ENCODE measurements at regions not wholly inside any gene's neighbourhood (a gene's known extent, or its start where the extent isn't known, plus 50 kb on each side); places are given as distances from the start of the nearest gene placed in this dataset.
"Not testable (repeated sequence)": the region's sequence is repeated elsewhere in the genome, so short reads cannot be mapped to it uniquely, and the experiment has no call there.

DNA sequence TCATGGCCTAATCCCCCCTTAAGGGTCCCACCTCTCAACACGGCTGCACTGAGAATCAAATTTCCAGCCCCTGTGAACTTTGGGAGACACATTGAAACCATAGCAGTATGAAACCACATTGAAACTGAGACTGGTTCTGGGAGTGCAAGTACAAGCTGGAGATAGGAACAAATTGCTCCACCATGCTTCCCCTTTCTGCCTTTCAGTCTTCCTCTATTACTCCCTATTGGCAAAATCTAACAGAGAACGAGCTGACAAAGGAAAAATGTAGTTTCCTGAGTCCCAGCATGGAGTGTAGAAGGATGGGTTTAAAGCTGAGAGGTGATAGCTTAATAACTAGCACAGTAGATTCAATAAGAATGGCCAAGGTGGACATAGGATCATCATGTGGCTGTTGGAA lies 161.7 kb upstream of the RPL34 start:
- no peak for DNase-seq (ENCODE audit: low spot score)

DNA sequence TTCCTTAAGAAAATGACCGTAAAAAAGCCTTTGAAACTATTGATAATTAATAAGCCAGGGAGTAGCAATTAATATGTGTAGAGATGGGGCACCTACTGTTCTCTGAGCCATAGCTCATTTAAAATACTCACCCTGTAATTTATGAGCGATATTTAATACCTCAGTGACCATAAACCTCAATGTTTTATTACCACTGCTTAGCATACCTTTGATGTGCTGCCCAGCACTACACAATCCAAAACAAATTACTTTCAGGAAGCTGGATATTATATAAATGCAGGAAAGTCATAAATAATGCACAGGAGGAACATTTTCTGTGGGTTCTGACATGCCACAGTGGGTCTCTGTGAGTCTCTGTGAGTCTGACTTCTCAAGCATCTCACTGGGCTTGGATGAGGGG lies 166.1 kb upstream of the RPL34 start:
- DNase-seq (ENCODE audit: low spot score) = no peak

DNA sequence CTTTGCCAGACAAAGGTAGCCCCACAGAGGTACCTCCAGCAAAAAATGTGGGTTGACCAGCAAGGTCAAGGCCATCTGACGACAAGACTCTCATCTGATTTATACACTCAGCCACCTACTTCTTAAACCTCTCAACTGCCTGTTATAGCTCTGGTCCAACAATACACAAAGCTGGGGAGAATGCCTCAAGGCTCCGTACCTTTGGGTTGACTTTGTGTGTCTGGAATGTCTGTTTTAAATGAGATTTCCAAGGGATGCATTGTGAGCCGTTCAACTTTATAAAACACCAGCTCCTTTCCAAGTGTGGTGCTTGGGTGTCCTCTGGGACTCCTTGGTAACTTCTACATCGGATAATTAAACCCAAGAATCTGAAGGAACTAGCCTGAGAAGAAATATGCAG lies 167.0 kb upstream of the RPL34 start:
- no peak for DNase-seq (ENCODE audit: low spot score)

DNA sequence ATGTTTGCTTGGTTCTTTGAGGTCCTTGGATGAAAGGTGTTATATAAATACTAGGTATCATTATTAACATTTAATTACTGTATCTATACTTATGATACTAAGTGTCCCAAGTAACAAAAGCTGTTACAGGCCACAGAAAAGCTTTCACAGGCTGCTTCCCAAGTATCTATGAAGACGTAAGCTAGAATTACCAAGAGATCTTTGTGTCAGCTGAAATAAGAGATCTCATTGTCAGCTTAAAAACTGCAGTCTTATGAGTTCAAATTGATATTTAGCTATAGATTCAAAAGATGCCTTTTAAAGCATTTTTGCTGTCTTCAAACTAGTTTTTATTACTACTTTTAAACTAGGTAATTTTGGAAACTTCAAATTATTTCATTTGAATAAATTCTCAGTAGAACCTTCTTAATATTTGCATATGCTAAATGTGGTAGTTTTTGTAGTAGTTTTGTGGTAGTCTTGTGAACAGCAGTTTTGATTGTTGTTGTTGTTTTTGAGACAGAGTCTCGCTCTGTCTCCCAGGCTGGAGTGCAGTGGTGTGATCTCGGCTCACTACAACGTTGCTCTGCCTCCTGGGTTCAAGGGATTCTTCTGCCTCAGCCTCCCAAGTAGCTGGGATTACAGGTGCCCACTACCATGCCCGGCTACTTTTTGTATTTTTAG lies 170.0 kb upstream of the RPL34 start:
- DNase-seq (ENCODE audit: low spot score) = no peak

DNA sequence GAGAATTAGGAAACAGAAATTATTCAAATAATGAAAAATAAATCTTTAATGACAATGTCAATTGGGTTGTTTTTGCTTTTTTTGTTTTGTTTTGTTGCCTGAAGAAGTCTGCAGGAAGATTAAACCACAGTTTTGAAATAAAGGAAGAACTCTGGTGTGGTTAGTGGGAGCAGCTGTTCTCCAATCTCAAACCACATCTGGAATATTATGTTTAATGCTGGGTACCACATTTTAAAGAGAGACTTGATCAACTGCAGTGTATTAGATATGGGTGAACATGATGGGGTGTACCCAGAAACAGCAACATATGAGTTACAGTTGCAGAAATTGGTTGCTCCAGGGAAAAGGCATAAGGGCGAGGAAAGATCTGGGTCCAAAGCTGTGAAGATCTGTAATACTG lies 171.2 kb upstream of the RPL34 start:
- no peak for DNase-seq (ENCODE audit: low spot score)

DNA sequence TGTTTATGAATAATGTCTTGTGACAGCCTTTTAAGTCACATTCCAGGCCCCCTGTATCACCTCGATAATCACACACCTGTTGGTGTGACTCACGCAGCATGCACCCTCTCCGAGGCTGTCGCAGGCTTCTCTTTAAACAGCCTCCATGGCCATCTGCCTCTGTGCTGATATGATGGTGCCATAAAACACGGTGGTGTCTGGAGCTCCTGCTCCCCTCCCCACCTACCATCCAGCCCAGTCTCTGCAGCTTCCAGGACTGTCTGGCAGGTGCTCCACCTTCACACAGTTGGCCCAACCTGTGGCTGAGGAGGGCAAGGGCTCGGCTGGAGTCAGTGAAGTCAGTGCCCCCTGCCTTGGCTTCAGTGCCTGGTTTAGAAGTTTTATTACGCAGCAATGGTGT lies 173.8 kb upstream of the RPL34 start:
- peak; percentile 64 for DNase-seq (ENCODE audit: low spot score)

DNA sequence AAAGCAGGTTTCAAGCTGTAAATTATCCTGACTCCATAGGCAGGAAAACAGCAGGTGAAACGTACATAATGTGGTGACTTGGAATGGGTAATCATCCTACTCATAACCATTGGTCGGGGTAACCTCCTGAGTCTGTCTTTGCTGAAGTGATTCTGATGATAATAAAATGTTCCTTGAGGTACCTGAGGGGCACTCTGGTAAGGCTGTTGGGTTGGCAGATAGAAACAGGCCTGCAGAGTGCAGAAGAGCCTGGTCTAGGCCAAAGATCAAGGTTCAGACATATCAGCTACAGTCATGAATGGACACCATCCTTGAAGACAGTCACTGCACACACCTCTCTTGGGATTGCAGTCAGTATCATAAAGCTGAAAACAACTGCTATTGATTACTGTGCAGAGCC lies 174.7 kb upstream of the RPL34 start:
- DNase-seq (ENCODE audit: low spot score) = no peak

DNA sequence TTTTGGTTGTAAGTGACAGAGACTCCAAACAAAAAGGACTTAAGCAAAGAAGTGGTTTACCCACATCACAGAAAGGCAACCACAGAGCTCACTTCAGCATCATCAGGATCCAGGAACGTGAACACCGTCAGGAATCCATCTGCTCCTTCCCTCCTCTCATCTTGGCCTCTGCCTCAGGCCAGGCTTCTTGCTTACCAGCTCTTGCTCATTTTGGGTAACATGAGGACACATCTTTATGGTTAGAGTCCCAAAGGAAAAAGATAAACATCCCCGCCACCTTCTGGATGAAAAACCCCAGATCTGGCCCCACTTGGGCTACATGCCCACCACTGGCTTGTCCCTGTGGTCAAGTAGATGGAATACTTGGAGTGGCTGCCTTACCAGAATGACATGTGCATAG lies 176.8 kb upstream of the RPL34 start:
- no peak for DNase-seq (ENCODE audit: low spot score)

DNA sequence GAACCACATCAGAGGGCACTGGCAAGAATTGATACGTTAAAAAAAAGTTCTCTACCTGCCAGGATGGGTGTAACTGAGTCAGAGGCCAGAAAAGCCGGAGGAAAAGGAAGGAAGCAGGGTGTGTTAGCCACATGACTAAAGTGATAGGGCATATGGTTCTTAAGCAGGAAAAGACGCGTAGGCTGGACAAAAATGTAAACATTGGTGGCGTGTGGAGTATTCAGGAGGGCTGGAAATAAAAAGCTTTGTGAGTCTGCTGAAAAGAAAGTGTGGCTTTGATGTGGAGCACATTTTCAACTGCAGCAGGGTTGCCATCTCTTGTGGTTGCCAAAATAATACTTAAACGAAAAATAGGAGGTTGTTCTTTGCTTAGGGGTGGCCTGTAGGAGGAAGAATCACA lies 186.5 kb upstream of the RPL34 start:
- DNase-seq (ENCODE audit: low spot score) = no peak

DNA sequence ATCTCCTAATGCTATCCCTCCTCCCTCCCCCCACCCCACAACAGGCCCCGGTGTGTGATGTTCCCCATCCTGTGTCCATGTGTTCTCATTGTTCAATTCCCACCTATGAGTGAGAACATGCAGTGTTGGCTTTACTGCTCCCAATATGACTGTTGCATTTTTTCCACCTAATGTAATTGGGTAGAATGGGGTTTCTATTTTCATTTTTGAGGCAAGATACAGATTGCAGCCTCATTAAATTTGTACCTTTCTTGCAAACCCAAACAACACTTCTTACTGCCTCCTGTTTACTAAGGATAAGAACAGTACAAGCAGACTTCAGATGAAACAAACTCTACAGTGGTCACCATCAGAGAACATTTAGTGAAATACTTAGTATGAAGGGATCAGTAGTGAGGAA lies 187.0 kb upstream of the RPL34 start:
- not testable (repeated sequence) for DNase-seq (ENCODE audit: low spot score)

DNA sequence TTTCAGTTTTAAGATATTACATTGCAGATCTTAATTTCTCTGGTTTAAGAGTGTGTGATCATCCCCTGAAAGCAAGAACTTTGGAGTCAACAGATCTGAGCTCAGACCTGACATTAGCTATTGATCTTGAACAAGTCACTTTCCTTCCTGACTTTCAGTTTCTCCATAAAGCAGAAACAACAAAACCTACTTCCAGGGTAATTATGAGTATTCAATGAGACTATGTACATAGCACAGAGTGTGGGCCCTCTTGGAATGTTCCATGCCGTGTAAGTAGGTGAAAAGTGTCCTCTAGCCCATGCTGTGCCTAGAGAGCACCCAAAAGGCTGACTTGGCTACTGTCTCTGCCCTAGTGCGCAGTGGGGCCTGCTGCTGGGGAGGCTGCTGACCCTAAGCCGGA lies 188.0 kb upstream of the RPL34 start:
- DNase-seq (ENCODE audit: low spot score) = no peak

DNA sequence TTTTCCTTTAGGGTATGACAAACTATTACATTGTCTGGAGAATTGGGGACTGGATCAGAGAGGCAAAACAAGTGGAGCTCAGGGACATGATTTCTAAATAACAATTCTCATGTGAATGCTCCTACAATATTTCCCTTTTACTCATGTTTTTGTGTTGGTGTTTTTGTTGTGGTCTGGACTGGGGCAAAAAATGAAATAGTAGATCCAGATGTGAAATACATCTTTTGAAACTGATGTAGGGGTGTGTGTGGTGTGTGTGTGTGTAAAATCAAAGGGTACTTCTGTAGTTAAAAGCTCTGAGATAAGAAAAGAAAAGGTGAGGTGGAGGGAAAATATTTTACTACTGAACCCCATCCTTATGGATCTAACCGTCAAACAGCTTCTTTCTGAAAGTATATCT lies 188.4 kb upstream of the RPL34 start:
- no peak for DNase-seq (ENCODE audit: low spot score)

DNA sequence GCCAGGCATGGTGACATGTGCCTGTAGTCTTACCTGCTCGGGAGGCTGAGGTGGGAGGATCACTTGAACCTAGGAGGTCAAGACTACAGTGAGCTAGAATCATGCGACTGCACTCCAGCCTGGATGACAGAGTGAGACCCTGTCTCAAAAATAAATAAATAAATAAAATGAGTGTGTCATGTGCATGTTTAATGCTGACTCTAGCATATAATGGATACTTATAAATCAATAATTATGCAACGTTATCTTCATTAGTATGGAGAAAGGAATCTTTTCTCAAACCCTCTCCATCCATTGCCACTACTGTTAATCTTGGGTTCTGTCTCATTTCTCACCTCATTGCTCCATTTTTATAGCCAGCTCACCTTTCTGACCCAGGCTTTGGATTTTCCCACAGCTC lies 189.5 kb upstream of the RPL34 start:
- no peak for DNase-seq (ENCODE audit: low spot score)

DNA sequence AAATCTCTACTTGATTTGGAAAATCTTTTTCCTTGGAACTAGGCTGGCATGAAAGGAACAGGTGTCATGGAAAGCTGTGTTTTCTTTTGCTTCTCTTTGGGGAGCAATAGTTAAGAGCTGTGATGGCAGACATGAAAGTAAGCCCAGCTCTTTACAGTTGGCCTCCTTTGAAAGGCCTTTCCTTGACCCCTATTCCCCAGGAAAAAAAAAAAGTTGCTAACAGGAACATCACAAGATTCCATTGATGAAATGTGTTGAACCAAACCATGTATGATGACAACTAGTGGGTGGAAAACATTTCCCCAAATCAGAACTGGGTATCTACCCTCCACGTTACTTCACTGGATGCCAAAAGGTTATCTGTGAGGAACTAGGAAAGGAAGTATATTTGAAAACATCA lies 190.7 kb upstream of the RPL34 start:
- DNase-seq (ENCODE audit: low spot score) = no peak

DNA sequence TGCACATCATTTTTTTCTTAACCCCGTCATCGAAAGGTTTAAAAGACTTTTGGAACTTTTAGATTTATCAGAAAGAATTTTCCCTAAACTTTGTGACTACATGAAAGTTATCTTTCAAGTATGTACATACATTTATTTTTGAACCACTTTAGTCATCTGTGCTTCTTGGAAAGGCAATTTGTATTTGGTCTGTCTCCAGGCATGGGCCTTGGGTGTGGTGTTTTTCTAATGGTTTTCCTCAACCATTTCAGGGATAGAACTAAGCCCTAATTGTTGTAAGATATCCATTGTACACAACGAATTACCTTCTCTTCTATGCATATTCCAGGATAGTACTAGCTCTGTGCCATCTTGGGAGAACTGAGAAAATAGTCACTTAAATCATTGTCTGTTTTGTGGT lies 191.5 kb upstream of the RPL34 start:
- DNase-seq (ENCODE audit: low spot score) = no peak

DNA sequence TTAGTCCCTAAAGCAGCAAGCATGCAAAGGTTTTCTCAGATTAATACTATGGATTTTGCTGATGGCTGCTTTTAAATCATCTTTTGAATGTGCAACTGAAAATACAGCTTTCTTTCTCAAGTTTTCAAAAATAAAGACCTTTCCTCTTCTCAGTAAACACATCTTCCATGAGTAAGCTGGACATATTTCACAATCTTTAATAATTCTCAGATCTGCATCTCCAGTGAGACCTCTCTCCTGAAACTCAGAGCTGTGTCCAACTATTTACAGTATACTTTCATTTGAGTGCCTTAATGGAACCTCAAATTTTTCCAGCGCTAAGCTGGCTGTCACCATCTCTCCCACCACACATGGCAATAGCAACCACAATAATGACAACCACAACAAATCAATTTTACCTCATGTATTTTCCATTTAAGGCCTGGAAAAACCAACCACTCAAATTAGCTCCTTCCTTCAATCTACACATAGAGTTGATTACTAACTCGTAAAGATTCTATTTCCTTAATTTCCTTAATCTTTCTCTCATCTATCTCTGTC lies 192.4 kb upstream of the RPL34 start:
- no peak for DNase-seq (ENCODE audit: low spot score)

DNA sequence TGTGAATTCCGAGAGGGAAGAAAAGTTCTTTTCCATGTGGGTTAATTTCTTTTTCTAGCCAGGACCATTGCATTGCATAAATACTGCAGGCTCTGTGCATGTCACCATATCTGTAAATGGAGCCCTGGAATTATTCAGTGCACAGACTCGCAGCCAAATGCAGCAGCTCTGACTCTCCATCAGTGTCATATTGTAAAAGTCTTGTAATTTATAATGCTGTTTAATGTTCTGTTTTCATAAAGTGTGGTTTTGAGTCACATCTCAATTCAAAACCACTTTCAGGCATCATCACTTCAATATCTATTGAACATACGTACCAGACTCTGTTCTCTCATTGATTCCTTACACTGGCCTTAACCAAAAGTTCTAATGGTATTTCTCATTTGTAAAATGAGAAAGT lies 193.9 kb upstream of the RPL34 start:
- DNase-seq (ENCODE audit: low spot score) = no peak

DNA sequence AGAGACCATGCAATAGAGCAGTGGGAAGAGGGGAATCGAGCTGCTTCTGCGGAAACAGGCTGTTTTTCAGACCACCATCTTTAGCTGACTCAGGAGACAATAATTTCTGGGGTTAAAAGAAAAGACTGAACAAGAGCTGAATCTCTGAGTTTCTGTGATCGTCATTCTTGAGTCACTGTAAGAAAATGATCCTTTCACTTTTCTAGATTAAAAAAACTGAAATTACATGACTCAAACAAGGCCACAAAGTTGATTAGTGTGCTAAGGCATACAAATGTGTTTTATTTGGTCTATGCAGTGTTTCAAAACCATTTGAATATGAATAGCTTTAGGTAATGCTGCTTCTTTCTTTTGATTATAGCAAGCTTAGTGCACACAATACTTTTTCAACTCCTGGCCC lies 194.4 kb upstream of the RPL34 start:
- DNase-seq (ENCODE audit: low spot score) = peak; percentile 13

DNA sequence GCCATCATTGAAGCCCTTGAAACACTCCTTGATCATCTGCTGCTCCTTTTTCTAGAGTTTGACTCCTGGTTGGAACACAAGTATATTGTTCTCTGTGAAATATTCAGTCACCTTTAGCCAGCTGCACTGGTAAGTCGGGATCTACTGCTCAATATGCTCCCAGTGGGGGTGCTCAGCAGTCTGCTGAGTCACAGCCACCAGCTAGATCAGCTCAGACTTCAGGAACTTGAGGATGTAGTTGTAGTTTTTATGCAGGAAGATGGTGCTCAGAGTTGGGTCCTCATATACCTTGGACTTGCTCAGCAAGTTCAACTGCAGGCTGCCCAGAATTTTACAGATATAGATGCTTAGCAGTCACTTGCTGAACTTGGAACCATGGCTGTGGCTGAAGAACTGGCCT lies 202.5 kb upstream of the RPL34 start:
- no peak for DNase-seq (ENCODE audit: low spot score)

DNA sequence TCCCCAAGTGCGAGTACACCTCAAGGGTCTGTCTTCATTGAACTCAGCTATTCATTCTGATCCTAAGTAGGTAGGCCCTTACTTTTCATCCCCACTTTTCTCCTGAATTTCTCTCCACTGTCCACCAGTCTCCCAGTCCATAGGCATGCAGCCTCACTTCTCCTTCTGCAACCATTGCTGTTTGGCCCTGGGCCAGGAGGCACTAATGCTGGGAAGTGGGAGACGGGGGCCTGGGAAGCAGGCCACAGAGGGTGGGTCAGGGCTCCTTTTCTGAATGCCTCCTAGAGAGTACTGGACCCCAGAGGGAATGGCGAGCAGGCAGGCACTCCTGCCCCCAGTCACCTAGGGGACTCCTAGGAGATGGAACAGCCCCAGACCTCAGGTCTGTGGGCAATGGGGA lies 203.5 kb upstream of the RPL34 start:
- no peak for DNase-seq (ENCODE audit: low spot score)

DNA sequence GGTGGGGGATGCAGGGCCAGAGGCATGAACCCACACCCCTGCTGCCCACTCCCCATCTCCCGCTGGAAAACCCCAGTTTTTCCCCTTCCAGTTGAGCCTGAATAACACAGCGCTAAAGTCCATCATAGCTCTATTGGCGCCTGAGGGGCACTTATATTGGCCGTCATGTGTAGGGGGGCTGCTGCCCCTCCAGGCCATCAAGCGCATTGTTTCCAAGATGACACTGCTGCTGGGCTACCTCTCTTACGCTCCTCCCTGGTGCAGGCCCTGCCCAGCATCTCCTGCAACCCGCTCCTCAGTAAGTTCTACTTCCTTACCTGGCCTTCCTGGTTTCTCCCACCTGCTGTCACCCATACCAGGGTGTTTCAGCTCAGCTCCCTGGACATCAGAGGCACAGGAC lies 205.0 kb upstream of the RPL34 start:
- no peak for DNase-seq (ENCODE audit: low spot score)

DNA sequence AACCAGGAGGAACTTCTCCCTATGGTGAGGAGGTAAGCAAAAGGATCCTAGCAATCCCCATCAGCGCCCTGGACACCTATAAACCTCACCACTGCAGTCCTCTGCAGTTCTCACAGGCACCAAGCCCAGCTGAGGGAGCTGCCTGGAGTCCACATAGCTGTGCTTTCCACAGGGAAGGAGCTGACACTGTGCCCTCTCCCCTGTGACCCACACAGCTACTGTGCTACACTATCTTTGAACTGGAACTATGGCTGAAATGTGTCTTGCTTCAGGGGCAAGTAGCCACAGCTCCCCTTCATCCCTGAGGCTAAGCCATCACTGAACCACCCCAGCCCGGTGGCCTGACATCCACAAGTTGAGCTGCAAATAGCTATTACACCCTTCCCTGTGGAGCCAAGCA lies 208.5 kb upstream of the RPL34 start:
- no peak for DNase-seq (ENCODE audit: low spot score)

DNA sequence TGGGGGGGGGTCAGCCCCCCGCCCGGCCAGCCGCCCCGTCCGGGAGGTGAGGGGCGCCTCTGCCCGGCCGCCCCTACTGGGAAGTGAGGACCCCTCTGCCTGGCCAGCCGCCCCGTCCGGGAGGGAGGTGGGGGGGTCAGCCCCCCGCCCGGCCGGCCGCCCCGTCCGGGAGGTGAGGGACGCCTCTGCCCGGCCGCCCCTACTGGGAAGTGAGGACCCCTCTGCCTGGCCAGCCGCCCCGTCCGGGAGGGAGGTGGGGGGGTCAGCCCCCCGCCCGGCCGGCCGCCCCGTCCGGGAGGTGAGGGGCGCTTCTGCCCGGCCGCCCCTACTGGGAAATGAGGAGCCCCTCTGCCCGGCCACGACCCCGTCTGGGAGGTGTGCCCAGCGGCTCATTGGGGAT lies 210.7 kb upstream of the RPL34 start:
- not testable (repeated sequence) for DNase-seq (ENCODE audit: low spot score)

DNA sequence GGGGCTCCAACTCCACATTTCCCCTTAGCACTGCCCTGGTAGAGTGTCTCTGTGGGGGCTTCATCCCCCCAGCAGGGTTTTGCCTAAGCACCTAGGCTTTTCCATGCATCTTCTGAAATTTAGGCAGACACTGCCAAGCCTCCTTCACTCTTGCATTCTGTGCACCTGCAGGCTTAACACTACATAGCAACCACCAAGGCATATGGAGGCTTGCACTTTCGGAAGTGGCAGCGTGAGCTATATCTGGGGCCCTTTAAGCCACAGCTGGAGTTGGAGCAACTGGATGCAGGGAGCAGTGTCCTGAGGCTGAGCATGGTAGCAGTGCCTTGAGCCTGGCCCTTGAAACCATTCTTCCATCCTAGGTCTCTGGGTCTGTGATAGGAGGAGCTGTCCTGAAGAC lies 214.8 kb upstream of the RPL34 start:
- no peak for DNase-seq (ENCODE audit: low spot score)

DNA sequence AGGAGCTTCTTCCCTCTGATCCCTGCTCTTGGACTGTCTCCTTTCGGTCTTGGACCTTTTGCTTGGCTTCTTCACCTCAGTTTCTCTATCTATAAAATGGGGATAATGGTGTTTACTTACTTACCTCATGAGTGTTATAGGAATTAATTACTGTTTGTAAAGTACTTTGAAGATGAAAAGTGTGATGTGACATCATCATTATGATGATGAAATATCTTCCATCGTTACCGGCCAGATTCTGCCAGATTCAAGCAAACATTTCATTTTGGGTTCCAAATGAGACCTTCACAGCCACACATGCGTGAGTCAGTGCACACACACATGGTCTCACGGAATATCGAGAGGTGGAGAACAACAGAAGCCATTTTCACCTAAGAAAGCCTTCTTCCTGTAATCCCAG lies 220.1 kb upstream of the RPL34 start:
- DNase-seq (ENCODE audit: low spot score) = no peak
